Tibial artery (tissue), 4 donors: ENCODE measurements at regions not wholly inside any gene's neighbourhood (a gene's known extent, or its start where the extent isn't known, plus 50 kb on each side); places are given as distances from the start of the nearest gene placed in this dataset.

ENCODE experiments used
- DNase-seq, 2 donors: peaks; one replicate each; pipeline ENCODE4 v3.0.0-alpha.2; 2019
- H3K27ac ChIP-seq, 2 donors: fragments of 200-600 bp; sonication (generic) in 1 of 2; 1 replicate in 1 of 2; 2 replicates in 1 of 2; pipeline ENCODE4 v1.5.1; 2018 to 2019; ENCODE audit warnings: mild to moderate bottlenecking in 1 of 2
- H3K27me3 ChIP-seq, 2 donors: fragments of 200-600 bp; sonication (generic) in 1 of 2; one replicate each; pipeline versions ENCODE4 v1.5.1 to v1.6.0; 2016 to 2019
- H3K36me3 ChIP-seq, 3 donors: fragments of 200-600 bp; sonication (generic) in 2 of 3; one replicate each; pipeline ENCODE4 v1.5.1; 2016 to 2019; ENCODE audit warnings: mild to moderate bottlenecking in 2 of 3
- H3K4me1 ChIP-seq, 4 donors: fragments of 200-600 bp; sonication (generic) in 2 of 4; 1 replicate in 3 of 4; 2 replicates in 1 of 4; pipeline ENCODE4 v1.5.1; 2016 to 2019
- H3K4me3 ChIP-seq, 2 donors: fragments of 200-600 bp; sonication (generic) in 1 of 2; 1 replicate in 1 of 2; 2 replicates in 1 of 2; pipeline ENCODE4 v1.5.1; 2018 to 2019; ENCODE audit warnings: mild to moderate bottlenecking in 2 of 2
- H3K9me3 ChIP-seq, 3 donors: fragments of 200-600 bp; sonication (generic) in 1 of 3; one replicate each; pipeline ENCODE4 v1.5.1; 2016 to 2019
- intact Hi-C: fragments of 100-400 bp; cut with DNase I; formaldehyde crosslinking; loops from one replicate; pipeline ENCODE4 v1.15.0; 2023; ENCODE audit warnings: low total_unique reads
- TF ChIP-seq, protein P1 (sequence below), 2 experiments: fragments of 200-600 bp in 1 of 2; fragments of 450-650 bp in 1 of 2; IDR thresholded peaks; one replicate each; pipeline ENCODE4 v1.5.1; 2017 to 2019; ENCODE audit warnings: antibody characterized with exemption in 2 of 2, mild to moderate bottlenecking in 1 of 2, moderate library complexity in 1 of 2

DNA sequence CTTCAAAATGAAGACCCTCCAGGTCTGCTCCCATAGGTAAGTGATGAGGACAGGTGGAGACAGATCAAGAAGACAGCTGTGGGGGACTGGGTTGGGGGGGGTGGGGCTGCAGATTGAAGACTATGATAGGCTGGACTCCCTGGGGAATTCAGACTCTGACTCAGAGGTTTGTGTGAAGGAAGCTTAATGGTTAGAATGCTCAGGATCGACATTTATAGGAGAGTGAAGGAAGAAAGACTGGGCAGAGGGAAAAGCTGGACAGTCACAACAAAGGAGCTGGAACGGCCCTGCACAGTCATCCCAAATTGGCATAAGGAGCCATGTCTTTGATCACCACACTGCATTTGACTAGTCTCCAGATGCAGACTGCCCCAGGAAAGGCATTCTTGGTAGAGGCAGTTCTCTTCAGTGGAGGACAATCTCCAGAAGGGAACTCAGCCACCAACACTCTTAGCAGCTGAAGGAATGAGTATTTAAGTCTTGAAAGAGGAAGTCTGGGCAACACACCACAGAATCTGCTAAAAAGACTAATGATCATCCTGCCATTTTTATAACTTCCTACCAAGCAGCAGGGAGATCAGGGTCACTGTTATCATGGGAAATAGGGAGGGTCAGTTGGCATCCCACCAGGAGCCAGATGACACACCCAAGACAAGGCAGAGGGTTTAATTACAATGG is 120.0 kb upstream of the ZC3H11B start:
- Histone ChIP-seq H3K27ac (no peak overlapping the region), H3K4me1 (no peaks in the 10 kb centered on the region), H3K9me3 (no peaks in the 10 kb centered on the region), H3K4me3 (no peak overlapping the region), H3K27me3 (no peaks in the 10 kb centered on the region), H3K36me3 (no peaks in the 10 kb centered on the region)
- TF ChIP-seq, protein P1, sequence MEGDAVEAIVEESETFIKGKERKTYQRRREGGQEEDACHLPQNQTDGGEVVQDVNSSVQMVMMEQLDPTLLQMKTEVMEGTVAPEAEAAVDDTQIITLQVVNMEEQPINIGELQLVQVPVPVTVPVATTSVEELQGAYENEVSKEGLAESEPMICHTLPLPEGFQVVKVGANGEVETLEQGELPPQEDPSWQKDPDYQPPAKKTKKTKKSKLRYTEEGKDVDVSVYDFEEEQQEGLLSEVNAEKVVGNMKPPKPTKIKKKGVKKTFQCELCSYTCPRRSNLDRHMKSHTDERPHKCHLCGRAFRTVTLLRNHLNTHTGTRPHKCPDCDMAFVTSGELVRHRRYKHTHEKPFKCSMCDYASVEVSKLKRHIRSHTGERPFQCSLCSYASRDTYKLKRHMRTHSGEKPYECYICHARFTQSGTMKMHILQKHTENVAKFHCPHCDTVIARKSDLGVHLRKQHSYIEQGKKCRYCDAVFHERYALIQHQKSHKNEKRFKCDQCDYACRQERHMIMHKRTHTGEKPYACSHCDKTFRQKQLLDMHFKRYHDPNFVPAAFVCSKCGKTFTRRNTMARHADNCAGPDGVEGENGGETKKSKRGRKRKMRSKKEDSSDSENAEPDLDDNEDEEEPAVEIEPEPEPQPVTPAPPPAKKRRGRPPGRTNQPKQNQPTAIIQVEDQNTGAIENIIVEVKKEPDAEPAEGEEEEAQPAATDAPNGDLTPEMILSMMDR (IDR thresholded peaks at IDR 0.05): no peak
- no peak for DNase-seq
- intact Hi-C loops: no loop called here

DNA sequence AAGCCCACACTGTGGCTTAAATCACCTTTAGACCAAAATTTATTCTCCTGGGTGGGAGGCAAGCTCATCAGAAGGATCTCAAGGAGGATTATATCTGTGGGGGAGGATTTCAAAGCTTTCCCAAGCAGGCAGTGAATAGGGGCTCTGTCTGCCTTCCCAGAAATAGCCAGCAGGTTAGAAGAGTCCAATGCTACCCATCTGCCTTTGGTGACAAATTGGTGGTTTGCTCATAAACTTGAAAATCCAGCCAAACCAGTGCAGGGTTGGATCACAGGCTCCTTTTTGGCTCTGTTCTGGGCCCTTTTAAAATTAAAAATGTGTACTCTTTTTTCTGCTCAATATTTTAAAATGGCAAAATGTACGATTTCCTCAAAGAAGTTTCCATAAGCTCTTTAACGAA is 118.9 kb upstream of the ZC3H11B start:
- no peaks in the 10 kb centered on the region for H3K4me1 ChIP-seq
- TF ChIP-seq, protein P1 (IDR thresholded peaks at IDR 0.05): no peak
- H3K36me3 ChIP-seq: no peaks in the 10 kb centered on the region
- no peak for DNase-seq
- intact Hi-C loops: no loop called here
- no peaks in the 10 kb centered on the region for H3K27me3 ChIP-seq
- no peak overlapping the region for H3K27ac ChIP-seq
- no peaks in the 10 kb centered on the region for H3K9me3 ChIP-seq
- H3K4me3 ChIP-seq: no peak overlapping the region

DNA sequence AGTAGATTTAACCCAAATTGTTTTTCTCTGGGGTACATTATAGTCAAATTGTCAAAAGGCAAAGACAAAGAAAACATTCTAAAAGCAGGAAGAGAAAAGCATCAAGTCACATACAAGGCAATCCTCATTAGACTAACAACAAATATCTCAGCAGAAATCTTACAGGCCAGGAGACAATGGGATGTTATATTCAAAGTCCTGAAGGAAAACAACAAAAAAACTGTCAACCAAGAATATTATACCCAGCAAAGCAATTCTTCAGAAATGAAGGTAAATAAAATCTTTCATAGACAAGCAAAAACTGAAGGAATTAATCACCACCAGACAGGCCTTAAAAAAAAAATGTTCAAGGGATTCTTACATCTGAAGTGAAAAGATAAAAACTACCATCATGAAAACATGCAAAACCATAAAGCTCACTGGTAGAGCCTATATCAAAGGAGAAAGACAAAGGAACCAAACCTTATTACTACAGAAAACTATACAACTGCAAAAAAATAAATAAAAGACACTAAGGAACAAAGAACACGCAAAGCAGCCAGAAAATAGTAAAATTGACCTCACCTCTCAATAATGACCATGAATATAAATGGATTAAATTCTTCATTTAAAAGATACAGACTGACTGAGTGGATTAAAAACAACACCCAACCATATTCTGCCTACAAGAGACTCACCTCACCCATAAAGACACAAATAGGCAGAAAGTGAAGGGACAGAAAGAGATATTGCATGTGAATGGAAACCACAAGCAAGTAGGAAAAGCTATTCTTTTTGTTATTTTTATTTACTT is 113.8 kb upstream of the ZC3H11B start:
- Histone ChIP-seq H3K27ac (no peak overlapping the region), H3K9me3 (peaks cover 0 to 9% (median 5%) of the 10 kb centered on the region in 3 donors), H3K36me3 (no peaks in the 10 kb centered on the region), H3K27me3 (no peaks in the 10 kb centered on the region), H3K4me3 (no peak overlapping the region), H3K4me1 (no peaks in the 10 kb centered on the region)
- no peak for DNase-seq
- intact Hi-C loops: no loop called here
- TF ChIP-seq, protein P1 (IDR thresholded peaks at IDR 0.05): no peak

DNA sequence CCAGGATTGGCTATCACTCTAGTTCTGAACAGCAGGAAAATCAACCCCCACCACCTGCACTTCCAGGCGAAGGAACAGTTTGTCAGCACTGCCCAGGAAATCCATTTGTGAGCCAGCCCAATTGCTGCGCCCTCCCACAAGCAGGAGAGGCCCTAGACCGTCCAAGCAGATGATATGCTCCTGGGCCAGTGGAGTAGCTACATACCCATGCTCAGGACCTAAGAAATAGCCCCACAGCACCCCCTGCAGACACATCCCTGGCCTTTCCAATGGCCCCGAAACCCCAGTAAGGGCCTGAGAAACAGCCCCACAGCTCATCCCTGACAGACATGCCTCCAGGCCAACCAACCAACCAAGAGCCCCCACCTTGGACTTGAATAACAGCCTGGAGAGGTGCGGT is 111.5 kb upstream of the ZC3H11B start:
- intact Hi-C loops: no loop called here
- no peaks in the 10 kb centered on the region for H3K36me3 ChIP-seq
- H3K4me1 ChIP-seq: no peaks in the 10 kb centered on the region
- no peak for DNase-seq
- H3K27me3 ChIP-seq: no peaks in the 10 kb centered on the region
- peaks cover 0 to 9% (median 5%) of the 10 kb centered on the region in 3 donors for H3K9me3 ChIP-seq
- H3K27ac ChIP-seq: no peak overlapping the region
- TF ChIP-seq, protein P1 (IDR thresholded peaks at IDR 0.05): no peak
- no peak overlapping the region for H3K4me3 ChIP-seq

DNA sequence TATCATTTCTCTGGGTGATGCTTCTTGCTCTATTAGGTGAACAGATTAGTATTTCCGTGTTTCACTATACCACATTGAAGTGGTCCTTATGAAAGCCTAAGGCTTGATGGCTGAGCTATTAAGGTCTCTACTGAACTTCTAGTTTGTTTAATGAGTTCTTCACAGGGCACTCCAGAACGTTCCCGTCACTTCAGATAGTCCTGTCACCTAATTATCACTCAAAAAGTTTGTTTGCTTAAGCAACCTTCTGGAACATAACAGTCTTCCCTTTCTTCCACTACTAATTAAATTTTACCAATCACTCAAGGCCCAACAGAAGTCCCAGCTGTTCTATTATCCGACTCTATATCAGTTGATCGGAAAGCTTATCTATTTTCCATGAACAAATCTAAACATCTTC is 104.6 kb upstream of the ZC3H11B start:
- intact Hi-C loops: no loop called here
- TF ChIP-seq, protein P1 (IDR thresholded peaks at IDR 0.05): no peak

More for the DNA sequence above, 104.6 kb upstream of the ZC3H11B start:
- Histone ChIP-seq H3K9me3 (no peaks in the 10 kb centered on the region), H3K36me3 (no peaks in the 10 kb centered on the region), H3K27me3 (no peaks in the 10 kb centered on the region), H3K4me1 (no peaks in the 10 kb centered on the region), H3K4me3 (no peak overlapping the region), H3K27ac (no peak overlapping the region)
- no peak for DNase-seq
